Fibroblast of lung (primary cell): ENCODE measurements at regions not wholly inside any gene's neighbourhood (a gene's known extent, or its start where the extent isn't known, plus 50 kb on each side); places are given as distances from the start of the nearest gene placed in this dataset.

Experiments used
- EZH2 ChIP-seq: IDR thresholded peaks from 2 replicates; pipeline ENCODE4 v1.5.1; 2012; ENCODE audit warnings: low read length, control low read depth, mild to moderate bottlenecking; ENCODE audit errors: missing control alignments
- TF ChIP-seq, protein P1 (sequence below), 2 donors: IDR thresholded peaks in 1 of 2; conservative IDR thresholded peaks in 1 of 2; 1 replicate in 1 of 2; 2 replicates in 1 of 2; pipeline ENCODE4 v1.5.1; 2011 to 2012; ENCODE audit warnings: low read length in 2 of 2, control low read depth in 1 of 2, inconsistent platforms in 1 of 2, low read depth in 1 of 2, mild to moderate bottlenecking in 1 of 2

DNA sequence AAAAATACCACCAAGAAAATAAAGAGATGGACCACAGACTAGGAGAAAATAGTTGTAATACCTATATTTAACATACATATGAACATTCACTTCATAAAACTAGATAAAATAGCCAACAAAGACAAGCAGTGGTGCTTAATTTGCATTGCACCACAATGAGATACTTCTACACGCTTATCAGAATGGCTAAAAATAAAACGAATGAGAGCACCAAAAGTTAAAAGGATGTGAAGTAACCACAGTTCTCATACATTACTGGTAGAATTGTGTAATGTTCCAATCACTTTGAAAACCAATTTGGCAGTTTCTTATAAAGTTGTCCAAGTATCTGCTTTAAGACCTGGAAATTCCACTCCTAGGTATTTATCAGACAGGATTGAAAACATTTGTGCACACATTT is 198.9 kb upstream of the SGCD start:
- TF ChIP-seq, protein P1, sequence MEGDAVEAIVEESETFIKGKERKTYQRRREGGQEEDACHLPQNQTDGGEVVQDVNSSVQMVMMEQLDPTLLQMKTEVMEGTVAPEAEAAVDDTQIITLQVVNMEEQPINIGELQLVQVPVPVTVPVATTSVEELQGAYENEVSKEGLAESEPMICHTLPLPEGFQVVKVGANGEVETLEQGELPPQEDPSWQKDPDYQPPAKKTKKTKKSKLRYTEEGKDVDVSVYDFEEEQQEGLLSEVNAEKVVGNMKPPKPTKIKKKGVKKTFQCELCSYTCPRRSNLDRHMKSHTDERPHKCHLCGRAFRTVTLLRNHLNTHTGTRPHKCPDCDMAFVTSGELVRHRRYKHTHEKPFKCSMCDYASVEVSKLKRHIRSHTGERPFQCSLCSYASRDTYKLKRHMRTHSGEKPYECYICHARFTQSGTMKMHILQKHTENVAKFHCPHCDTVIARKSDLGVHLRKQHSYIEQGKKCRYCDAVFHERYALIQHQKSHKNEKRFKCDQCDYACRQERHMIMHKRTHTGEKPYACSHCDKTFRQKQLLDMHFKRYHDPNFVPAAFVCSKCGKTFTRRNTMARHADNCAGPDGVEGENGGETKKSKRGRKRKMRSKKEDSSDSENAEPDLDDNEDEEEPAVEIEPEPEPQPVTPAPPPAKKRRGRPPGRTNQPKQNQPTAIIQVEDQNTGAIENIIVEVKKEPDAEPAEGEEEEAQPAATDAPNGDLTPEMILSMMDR (conservative IDR thresholded peaks at IDR 0.05 in 1 of 2, IDR thresholded peaks at IDR 0.05 in 1 of 2; ENCODE audit: low read depth in 1 of 2, low read length in 2 of 2) = no peak
- no peak for TF ChIP-seq EZH2
